ENCODE measurements at regions not wholly inside any gene's neighbourhood (a gene's known extent, or its start where the extent isn't known, plus 50 kb on each side); places are given as distances from the start of the nearest gene placed in this dataset.

DNA sequence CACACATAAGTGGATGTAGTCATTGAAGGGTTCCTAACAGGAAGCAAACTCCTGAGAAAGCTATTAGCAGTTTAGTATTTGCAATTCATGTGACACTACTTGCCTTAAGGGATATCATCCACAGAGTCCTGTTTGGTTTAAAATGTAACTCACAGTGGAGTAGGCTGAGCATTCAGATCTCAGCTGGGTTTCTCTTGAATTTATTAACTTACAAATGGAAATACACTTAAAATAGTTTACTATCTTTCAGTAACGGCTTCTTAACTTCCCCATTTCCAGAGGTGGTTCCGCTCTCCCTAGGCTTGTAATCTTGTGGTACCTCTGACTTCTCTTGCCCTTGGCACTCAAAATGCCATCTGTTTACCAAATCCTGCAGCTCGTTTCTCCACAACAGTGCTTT, 660.7 kb upstream of the ADAMTS16 start:
- Mint-ChIP-seq H3K27ac (no peak overlapping the region), H3K9me3 (peaks cover 21% of the 10 kb centered on the region)

DNA sequence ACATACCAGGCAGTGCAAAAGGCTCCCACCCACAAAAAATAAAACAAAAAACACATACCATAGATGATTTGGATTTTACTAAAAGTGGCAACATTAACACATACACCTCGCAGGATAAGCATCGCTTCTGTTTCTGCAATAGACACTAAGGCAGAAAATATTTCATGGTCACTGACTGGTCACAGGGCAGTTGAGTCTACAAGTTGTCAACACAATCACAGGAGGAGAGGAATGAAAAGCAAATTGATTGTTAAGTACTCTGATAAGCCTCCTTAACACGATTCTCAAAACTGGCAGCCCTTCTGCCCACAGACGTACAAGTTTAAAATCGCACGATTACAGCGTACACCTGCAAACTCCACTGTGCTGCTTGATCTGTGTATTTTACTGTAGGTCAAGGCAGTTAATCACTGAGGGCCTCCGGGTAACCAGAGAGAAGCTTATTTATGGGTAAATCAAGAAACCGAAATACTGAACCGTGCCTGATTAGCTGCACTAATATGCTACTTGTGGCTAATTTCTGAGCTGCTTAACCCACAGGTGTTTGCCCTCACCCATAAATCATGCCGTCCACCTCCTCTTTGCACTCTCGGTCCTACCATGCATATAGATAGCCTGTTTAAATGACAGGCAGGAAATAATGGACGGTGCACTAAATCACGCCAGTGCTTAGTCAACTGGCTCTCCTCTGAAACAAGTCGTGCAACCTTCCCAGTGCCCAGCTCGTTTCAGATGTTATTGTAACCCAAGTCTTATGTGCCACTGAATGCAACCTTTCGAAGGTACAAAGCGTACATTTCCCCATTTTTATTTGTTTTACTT, 659.4 kb upstream of the ADAMTS16 start:
- no peak for DNase-seq
- no peak overlapping the region for H3K27ac Mint-ChIP-seq
- ChIA-PET CTCF (no interaction called here), POLR2A (no interaction called here)
- H3K4me1 Mint-ChIP-seq = no peaks in the 10 kb centered on the region
- H3K4me3 Mint-ChIP-seq = no peak overlapping the region
- no peaks in the 10 kb centered on the region for H3K36me3 Mint-ChIP-seq (ENCODE audit: low read depth)
- H3K9me3 Mint-ChIP-seq = peaks cover 18% of the 10 kb centered on the region
- no peaks in the 10 kb centered on the region for H3K27me3 Mint-ChIP-seq

More for the DNA sequence above, 660.7 kb upstream of the ADAMTS16 start:
- DNase-seq = no peak
- H3K4me3 Mint-ChIP-seq = no peak overlapping the region
- no peaks in the 10 kb centered on the region for H3K4me1 Mint-ChIP-seq
- POLR2A ChIA-PET = no interaction called here
- CTCF ChIA-PET = no interaction called here
- no peaks in the 10 kb centered on the region for H3K36me3 Mint-ChIP-seq (ENCODE audit: low read depth)
- H3K27me3 Mint-ChIP-seq = no peaks in the 10 kb centered on the region

DNA sequence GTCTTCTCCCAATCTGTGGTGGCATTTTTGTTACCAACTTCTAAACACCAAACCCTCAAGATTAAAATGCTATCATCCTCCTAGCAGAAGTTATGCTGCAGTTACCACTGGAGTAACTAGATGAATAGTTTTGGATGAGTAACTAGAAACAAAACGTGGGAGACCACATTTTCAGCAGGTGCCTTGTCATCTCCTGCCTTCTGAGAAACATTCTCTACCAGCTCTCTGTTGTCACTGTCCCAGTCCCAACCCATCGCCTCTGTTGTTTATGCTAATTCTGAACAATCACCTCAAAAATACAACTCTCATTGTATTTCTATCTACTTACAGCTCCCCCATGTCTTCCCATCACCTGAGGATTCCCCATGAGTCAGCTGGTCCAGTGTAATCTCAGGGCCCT, 652.5 kb upstream of the ADAMTS16 start:
- no peaks in the 10 kb centered on the region for H3K27me3 Mint-ChIP-seq
- CTCF ChIA-PET = no interaction called here

DNA sequence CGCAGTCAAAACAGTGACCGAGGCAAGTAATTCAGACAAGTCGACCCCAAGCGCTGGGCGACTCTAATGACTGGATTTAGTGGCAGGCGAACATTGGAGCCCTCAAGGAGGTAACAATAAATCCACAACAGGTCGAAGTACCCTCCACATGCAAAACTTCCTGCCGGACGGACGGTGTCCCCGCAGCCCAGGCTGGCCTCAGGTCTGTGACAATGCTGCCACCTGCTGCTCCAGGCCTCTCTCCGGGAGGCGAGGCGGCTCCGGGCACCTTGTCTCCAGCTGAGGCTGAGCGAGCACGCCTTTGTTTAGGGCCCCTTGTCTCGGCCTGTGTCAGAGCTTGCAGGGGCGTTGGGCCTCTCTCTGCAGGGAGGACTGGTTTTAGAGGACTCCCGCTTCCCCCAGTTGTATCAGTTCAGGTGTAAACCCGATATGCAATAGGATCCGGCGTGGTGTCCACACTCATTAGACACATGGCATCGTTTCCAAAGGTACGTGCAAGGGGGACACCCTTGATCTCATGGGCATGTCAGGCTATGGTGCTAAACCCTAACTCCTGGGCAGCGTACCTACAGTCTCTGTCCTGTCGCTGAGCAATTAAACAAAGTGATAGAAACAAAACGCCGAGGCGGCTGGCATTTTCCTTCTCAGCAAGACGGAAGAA, 628.0 kb upstream of the ADAMTS16 start:
- Mint-ChIP-seq H3K4me3 (no peak overlapping the region), H3K27me3 (no peaks in the 10 kb centered on the region), H3K4me1 (no peaks in the 10 kb centered on the region), H3K9me3 (peaks cover 6% of the 10 kb centered on the region), H3K36me3 (ENCODE audit: low read depth) (no peaks in the 10 kb centered on the region), H3K27ac (no peak overlapping the region)
- DNase-seq = no peak
- POLR2A ChIA-PET = no interaction called here
- CTCF ChIA-PET = no interaction called here

More for the DNA sequence above, 652.5 kb upstream of the ADAMTS16 start:
- POLR2A ChIA-PET = no interaction called here
- Mint-ChIP-seq H3K36me3 (ENCODE audit: low read depth) (no peaks in the 10 kb centered on the region), H3K9me3 (peaks cover 10% of the 10 kb centered on the region), H3K27ac (no peak overlapping the region), H3K4me1 (no peaks in the 10 kb centered on the region), H3K4me3 (no peak overlapping the region)
- DNase-seq = no peak

DNA sequence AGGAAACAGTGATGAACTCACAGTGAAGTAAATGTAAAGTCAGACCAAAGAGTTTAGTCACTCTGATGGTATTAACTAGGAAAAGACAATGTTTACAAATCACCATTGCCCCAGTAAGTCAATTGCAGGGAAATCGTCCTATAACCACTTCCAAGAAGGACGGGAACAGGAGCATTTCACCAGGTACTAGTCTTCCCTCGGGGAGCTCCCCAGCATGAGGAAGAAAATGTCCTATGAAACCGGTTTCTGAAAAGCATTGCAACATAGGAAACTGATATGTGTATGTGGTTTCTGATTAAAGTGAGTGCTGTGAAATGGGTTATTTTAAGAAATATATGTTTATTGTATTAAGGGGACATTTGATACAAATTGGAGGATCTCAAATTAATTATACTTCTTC, 626.7 kb upstream of the ADAMTS16 start:
- Mint-ChIP-seq H3K9me3 (peaks cover 5% of the 10 kb centered on the region), H3K4me1 (no peaks in the 10 kb centered on the region), H3K27me3 (no peaks in the 10 kb centered on the region), H3K36me3 (ENCODE audit: low read depth) (no peaks in the 10 kb centered on the region), H3K4me3 (no peak overlapping the region), H3K27ac (no peak overlapping the region)
- ChIA-PET CTCF (no interaction called here), POLR2A (no interaction called here)
- no peak for DNase-seq

DNA sequence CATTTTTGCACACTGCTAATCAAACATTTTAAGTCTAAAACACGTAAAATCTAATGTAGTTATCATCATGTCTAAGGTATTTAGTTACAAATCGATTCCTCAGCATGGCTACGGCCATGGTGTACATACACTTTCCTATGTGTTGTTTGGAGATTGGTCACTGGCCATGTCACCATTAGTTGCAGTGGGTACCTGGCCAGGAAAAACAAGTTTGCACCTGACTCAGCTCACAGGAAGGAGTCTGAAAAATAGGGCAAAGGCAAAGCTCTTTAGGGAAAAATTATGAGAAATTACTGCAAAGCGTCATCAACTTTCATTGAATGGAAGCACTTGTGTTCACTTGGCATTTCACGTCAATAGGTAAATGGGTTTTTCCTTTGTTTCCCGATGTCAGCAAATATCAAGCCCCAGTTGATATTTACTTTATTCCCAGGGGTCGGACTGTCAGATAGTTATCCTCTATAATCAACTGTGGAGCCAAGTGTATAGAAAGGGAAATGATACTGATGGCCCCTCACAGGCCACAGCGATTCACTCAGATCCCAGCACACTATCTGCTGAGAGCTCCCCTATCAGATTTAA, 626.0 kb upstream of the ADAMTS16 start:
- CTCF ChIA-PET = no interaction called here
- peaks cover 7% of the 10 kb centered on the region for H3K9me3 Mint-ChIP-seq
- H3K27ac Mint-ChIP-seq = no peak overlapping the region

DNA sequence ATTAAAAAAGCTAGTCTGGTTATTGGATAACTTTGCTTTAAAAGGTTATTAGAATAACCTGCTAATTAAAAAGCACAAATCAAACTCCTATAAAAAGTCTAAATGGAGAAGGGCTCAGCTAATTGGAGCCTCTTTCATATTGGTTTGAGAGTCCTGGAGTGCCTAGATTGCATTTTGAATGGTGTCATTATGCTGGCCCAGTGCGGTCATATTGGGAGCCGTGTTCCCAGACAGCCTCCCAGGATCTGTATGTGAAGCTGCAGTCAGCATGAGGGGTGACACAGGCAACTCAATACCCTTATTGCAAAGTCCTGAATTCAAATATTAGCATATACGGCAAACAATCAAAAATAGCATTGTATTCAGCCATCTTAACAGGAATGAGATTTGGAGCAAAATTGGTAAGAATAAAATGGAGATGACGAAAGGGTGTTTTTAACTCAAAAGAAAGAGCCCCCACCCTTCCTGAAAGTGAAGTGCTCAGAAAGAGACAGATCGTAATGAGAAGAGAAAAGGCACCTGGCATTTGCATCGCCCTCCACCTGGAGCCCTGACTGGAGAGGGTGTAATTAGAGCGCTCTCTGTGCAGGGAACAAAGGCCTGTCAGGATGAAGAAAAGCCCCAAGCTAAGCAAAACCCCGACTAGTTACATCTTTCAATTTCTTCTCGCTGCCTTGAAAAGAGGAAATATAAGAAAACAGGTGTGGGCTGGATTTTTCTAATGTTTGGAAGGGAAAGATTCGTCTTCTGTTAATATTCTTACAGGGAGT, 621.0 kb upstream of the ADAMTS16 start:
- no peaks in the 10 kb centered on the region for H3K4me1 Mint-ChIP-seq
- POLR2A ChIA-PET = no interaction called here

More for the DNA sequence above, 626.0 kb upstream of the ADAMTS16 start:
- no peak overlapping the region for H3K4me3 Mint-ChIP-seq
- no peaks in the 10 kb centered on the region for H3K27me3 Mint-ChIP-seq
- POLR2A ChIA-PET = no interaction called here
- no peaks in the 10 kb centered on the region for H3K36me3 Mint-ChIP-seq (ENCODE audit: low read depth)
- DNase-seq = no peak
- no peaks in the 10 kb centered on the region for H3K4me1 Mint-ChIP-seq

DNA sequence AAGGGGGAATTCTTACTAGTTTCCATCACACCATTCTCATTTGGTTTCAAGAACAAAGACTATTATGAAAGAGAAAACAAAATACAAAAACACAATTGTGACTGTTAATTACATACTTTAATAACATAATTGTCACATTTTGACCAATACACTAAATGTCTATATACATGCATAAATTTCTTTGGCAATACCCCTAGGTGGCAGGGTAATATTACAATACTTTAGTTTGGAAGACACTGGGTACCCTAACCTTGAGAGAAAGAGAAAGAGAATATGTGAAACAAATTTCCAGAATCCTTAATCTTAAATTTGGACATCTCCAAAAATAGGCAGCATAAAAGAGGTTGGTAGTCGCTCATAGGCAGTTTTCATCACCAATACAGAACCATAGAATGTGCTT, 619.6 kb upstream of the ADAMTS16 start:
- Mint-ChIP-seq H3K27ac (no peak overlapping the region), H3K36me3 (ENCODE audit: low read depth) (no peaks in the 10 kb centered on the region), H3K4me3 (no peak overlapping the region), H3K4me1 (no peaks in the 10 kb centered on the region), H3K27me3 (no peaks in the 10 kb centered on the region), H3K9me3 (peaks cover 16% of the 10 kb centered on the region)
- CTCF ChIA-PET = no interaction called here
- POLR2A ChIA-PET = no interaction called here
- DNase-seq = no peak

More for the DNA sequence above, 621.0 kb upstream of the ADAMTS16 start:
- Mint-ChIP-seq H3K27ac (no peak overlapping the region), H3K9me3 (peaks cover 16% of the 10 kb centered on the region), H3K27me3 (no peaks in the 10 kb centered on the region), H3K36me3 (ENCODE audit: low read depth) (no peaks in the 10 kb centered on the region), H3K4me3 (no peak overlapping the region)
- CTCF ChIA-PET = no interaction called here
- no peak for DNase-seq

DNA sequence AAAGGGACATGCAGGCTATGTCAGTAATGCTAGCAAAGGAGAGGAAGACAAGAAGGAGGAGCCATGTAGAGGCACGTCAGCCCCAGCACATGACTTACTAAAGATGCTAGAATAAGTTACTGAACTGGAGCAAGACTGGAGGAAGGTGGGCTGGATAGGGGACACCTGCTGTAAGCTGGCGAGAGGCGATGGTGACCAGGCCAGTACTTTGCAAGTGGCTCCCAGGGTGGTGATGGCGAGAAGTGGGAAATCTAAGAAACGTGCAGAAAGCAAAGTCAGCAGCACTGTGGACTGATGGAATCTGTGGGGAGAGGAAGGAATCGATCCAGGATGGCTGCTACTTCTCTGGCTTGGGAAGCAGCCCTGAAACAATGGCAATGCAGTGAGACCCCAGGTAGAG, 617.1 kb upstream of the ADAMTS16 start:
- Mint-ChIP-seq H3K9me3 (peaks cover 16% of the 10 kb centered on the region), H3K4me3 (no peak overlapping the region), H3K4me1 (no peaks in the 10 kb centered on the region), H3K27ac (no peak overlapping the region), H3K27me3 (no peaks in the 10 kb centered on the region), H3K36me3 (ENCODE audit: low read depth) (no peaks in the 10 kb centered on the region)
- POLR2A ChIA-PET = no interaction called here
- CTCF ChIA-PET = no interaction called here
- DNase-seq = no peak

DNA sequence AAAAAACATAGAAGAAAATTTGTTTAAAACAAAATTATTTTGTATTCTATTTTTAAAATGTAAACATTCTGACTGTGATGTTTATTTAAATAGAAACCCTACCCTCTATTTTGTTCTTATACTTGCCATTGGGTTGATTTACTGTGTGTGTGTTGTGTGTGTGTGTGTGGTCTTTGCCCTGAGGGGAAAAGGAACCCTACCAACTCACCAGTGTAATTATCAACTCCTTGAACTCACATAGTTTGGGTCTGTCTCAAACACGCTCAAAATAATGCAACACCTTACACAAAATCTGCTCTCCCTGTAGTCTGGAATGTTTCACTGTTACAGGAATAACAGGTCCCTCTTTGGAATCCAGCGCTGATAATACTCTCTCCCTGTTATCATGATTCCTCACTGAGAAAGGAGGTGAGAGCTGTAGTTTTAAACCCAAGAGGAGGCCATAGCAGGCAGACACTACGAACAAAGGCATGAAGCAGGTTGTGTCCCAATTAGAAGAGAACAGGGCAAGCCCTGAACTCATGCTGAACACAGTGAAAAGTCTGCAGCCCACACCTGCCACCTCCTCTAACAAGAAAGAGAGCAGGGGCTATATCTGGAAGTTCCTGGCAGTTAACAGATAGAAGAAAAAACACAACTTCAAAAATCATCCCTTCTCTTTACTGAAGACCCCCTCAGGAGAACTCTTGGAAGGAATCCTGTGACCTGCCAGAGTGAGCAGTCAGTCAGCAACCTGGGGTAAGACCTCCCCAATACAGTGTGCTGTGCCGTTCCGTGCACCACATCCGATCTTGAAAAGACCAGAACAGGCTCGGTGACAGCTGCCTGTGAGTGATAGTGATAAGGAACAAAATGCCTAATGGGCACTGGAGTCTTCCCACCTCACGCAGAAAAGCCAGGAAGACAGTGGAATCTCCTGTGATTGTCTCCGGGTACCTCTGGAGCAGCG, 608.1 kb upstream of the ADAMTS16 start:
- Mint-ChIP-seq H3K4me3 (no peak overlapping the region), H3K27me3 (no peaks in the 10 kb centered on the region), H3K9me3 (peaks cover 15% of the 10 kb centered on the region), H3K4me1 (no peaks in the 10 kb centered on the region), H3K27ac (no peak overlapping the region), H3K36me3 (ENCODE audit: low read depth) (no peaks in the 10 kb centered on the region)
- POLR2A ChIA-PET = no interaction called here
- CTCF ChIA-PET = no interaction called here
- no peak for DNase-seq

DNA sequence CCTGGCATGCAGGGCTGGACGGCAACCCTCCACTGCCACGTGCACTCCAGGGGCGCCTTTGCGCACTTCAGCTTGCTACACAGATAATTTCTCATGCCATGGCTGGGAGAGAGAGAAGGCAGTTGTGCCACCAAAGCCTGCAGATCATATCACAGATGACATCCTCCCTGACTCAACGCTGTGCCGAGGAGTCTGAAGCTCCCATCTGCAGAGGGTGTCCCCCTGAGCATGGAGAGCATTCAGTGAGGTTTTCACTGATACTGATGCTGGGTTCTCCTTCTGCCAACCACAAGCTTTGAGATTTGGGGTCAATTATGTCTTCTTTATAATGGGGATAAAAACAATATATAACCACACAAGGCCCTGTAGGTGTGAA, 607.4 kb upstream of the ADAMTS16 start:
- CTCF ChIA-PET = no interaction called here
- H3K27ac Mint-ChIP-seq = no peak overlapping the region
- no peaks in the 10 kb centered on the region for H3K27me3 Mint-ChIP-seq
- DNase-seq = no peak
- no peaks in the 10 kb centered on the region for H3K4me1 Mint-ChIP-seq
- no peaks in the 10 kb centered on the region for H3K36me3 Mint-ChIP-seq (ENCODE audit: low read depth)
- no peak overlapping the region for H3K4me3 Mint-ChIP-seq
- H3K9me3 Mint-ChIP-seq = peaks cover 16% of the 10 kb centered on the region
- POLR2A ChIA-PET = no interaction called here

DNA sequence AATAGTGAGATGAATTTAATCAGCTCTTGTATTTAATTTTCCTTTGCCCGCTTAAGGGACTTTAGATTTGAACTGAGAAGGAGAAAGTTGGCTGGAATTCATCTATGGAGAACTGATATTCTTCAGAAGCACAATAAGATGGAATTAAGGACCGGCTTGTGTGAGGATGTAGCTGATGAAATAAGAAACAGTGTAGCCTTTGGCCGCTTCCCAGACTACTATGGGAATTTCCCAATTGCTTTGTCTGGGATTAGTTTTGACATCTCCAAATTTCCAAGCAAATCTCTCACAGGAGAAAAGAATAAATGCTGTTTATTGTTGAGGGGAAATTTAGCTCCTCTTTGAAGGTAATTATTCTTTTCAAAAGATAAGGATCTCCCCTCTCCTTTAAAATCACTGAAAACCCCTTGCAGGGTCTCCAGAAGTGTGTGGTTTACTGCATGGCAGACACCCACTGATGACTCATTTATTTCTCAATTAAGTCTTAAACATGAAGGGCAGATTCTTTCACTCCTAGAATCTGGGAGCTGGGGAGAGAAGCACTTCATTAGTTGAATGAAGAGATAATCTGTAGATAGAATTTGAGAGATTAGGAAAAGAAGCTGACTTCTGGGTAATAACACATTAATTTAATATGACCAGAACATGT, 606.5 kb upstream of the ADAMTS16 start:
- Mint-ChIP-seq H3K36me3 (ENCODE audit: low read depth) (no peaks in the 10 kb centered on the region), H3K27ac (no peak overlapping the region), H3K27me3 (no peaks in the 10 kb centered on the region), H3K9me3 (peaks cover 21% of the 10 kb centered on the region), H3K4me3 (no peak overlapping the region), H3K4me1 (no peaks in the 10 kb centered on the region)
- ChIA-PET POLR2A (no interaction called here), CTCF (no interaction called here)
- DNase-seq = no peak

Measured in activated CD4-positive, alpha-beta memory T cell treated with anti-CD3 and anti-CD28 coated beads, Interleukin-2, amount 10 ng/mL, durations not matched to agents 7 days and 5 days (primary cell).